KMS-11 (cell line): ENCODE measurements at regions not wholly inside any gene's neighbourhood (a gene's known extent, or its start where the extent isn't known, plus 50 kb on each side); places are given as distances from the start of the nearest gene placed in this dataset.

ENCODE experiments used
- H2AFZ ChIP-seq: fragments of 200-600 bp; sonication (generic); 2 replicates; pipeline ENCODE4 v1.6.1; 2016; ENCODE audit warnings: antibody characterized with exemption, mixed run types, low read depth
- H3K27ac ChIP-seq: fragments of 200-600 bp; sonication (generic); 2 replicates; pipeline ENCODE4 v1.6.1; 2016; ENCODE audit warnings: mild to moderate bottlenecking, mixed run types
- H3K27me3 ChIP-seq: fragments of 200-600 bp; sonication (generic); 2 replicates; pipeline ENCODE4 v1.6.1; 2017; ENCODE audit warnings: mild to moderate bottlenecking, low read depth, mixed run types, moderate library complexity; ENCODE audit not compliant: insufficient read depth
- H3K36me3 ChIP-seq: fragments of 200-600 bp; sonication (generic); 2 replicates; pipeline ENCODE4 v1.6.1; 2017; ENCODE audit warnings: mild to moderate bottlenecking, mixed run types; ENCODE audit not compliant: insufficient read depth
- H3K4me1 ChIP-seq: fragments of 200-600 bp; sonication (generic); 2 replicates; pipeline ENCODE4 v1.6.1; 2016; ENCODE audit warnings: mild to moderate bottlenecking, low read depth, mixed run types; ENCODE audit not compliant: poor library complexity, severe bottlenecking
- H3K4me2 ChIP-seq: fragments of 200-600 bp; sonication (generic); 2 replicates; pipeline ENCODE4 v1.7.0; 2016; ENCODE audit warnings: mild to moderate bottlenecking, mixed run types
- H3K4me3 ChIP-seq: fragments of 200-600 bp; sonication (generic); IDR thresholded peaks from 2 replicates; pipeline ENCODE4 v1.6.1; 2017; ENCODE audit warnings: low read depth, low read length, mixed read lengths; ENCODE audit not compliant: insufficient read depth
- H3K79me2 ChIP-seq: fragments of 200-600 bp; sonication (generic); 2 replicates; pipeline ENCODE4 v1.6.1; 2016; ENCODE audit warnings: low read depth, mixed run types; ENCODE audit not compliant: insufficient read depth
- H3K9ac ChIP-seq: fragments of 200-600 bp; sonication (generic); 2 replicates; pipeline ENCODE4 v1.6.1; 2016; ENCODE audit warnings: mild to moderate bottlenecking, mixed run types
- H4K20me1 ChIP-seq: fragments of 200-600 bp; sonication (generic); 2 replicates; pipeline ENCODE4 v1.6.1; 2016; ENCODE audit warnings: mild to moderate bottlenecking, mixed run types; ENCODE audit not compliant: insufficient read depth
- CTCF ChIP-seq: fragments of 200-600 bp; sonication (generic); conservative IDR thresholded peaks from 2 replicates; pipeline ENCODE4 v1.6.1; 2017; ENCODE audit warnings: low read depth, mild to moderate bottlenecking, antibody characterized with exemption, low read length, moderate library complexity, mixed read lengths

- H3K4me3 ChIP-seq: no peak overlapping the region
- no peaks in the 10 kb centered on the region for H3K36me3 ChIP-seq
- TF ChIP-seq CTCF: no peak
- no peaks in the 10 kb centered on the region for H3K27me3 ChIP-seq
- H3K79me2 ChIP-seq: no peaks in the 10 kb centered on the region
- H3K9ac ChIP-seq: no peak overlapping the region
- H3K4me2 ChIP-seq: no peak overlapping the region
- no peaks in the 10 kb centered on the region for H4K20me1 ChIP-seq
- no peak overlapping the region for H3K27ac ChIP-seq
- no peak overlapping the region for H2AFZ ChIP-seq
- H3K4me1 ChIP-seq: no peaks in the 10 kb centered on the region
Observed at GRCh38 chr1:90534663-90535295, 182.3 kb downstream of the BARHL2 start.

- Histone ChIP-seq H4K20me1 (no peaks in the 10 kb centered on the region), H3K4me3 (no peak overlapping the region), H3K9ac (no peak overlapping the region), H3K27ac (no peak overlapping the region), H3K27me3 (no peaks in the 10 kb centered on the region), H3K4me1 (no peaks in the 10 kb centered on the region), H2AFZ (no peak overlapping the region), H3K36me3 (no peaks in the 10 kb centered on the region), H3K79me2 (no peaks in the 10 kb centered on the region), H3K4me2 (no peak overlapping the region)
- no peak for TF ChIP-seq CTCF
Observed at GRCh38 chr1:90534116-90534515, 183.0 kb downstream of the BARHL2 start.

- no peak overlapping the region for H3K27ac ChIP-seq
- H4K20me1 ChIP-seq: no peaks in the 10 kb centered on the region
- no peaks in the 10 kb centered on the region for H3K36me3 ChIP-seq
- no peak overlapping the region for H3K9ac ChIP-seq
- H3K79me2 ChIP-seq: no peaks in the 10 kb centered on the region
- H3K27me3 ChIP-seq: no peaks in the 10 kb centered on the region
- no peak overlapping the region for H2AFZ ChIP-seq
- H3K4me2 ChIP-seq: no peak overlapping the region
- TF ChIP-seq CTCF: no peak
- H3K4me1 ChIP-seq: no peaks in the 10 kb centered on the region
- H3K4me3 ChIP-seq: no peak overlapping the region
Observed at GRCh38 chr1:90526954-90527353, 190.1 kb downstream of the BARHL2 start.

- H2AFZ ChIP-seq: no peak overlapping the region
- H3K27me3 ChIP-seq: no peaks in the 10 kb centered on the region
- H4K20me1 ChIP-seq: no peaks in the 10 kb centered on the region
- H3K79me2 ChIP-seq: no peaks in the 10 kb centered on the region
- H3K36me3 ChIP-seq: no peaks in the 10 kb centered on the region
- H3K4me1 ChIP-seq: no peaks in the 10 kb centered on the region
- no peak overlapping the region for H3K27ac ChIP-seq
- TF ChIP-seq CTCF: no peak
- H3K4me2 ChIP-seq: no peak overlapping the region
- no peak overlapping the region for H3K4me3 ChIP-seq
- H3K9ac ChIP-seq: no peak overlapping the region
Observed at GRCh38 chr1:90522432-90522831, 194.7 kb downstream of the BARHL2 start.
